ENCODE measurements at regions not wholly inside any gene's neighbourhood (a gene's known extent, or its start where the extent isn't known, plus 50 kb on each side); places are given as distances from the start of the nearest gene placed in this dataset.
A peak's percentile ranks its signal among the peaks of the same experiment; 100 is the strongest.

DNA sequence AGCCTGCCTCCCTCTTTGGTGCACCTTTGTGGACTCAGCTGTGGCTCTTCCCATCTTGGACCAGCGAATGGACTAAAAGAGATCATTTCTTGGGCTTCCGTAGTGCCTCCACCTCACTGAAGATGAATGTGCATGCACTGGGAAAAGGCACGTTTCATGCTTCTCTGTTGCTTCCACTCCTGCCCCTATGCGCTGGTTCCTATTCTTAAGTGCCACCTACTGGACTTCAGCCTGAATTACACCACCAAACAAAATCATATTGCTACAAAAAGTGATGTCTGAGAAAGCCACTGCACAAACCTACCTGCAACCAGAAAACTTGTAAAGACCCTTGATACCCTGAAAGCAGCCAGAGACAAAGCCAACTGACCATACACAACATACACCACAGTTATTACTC is 695.6 kb downstream of the TSN start:
- TF ChIP-seq CTCF (IDR thresholded peaks at IDR 0.05; ENCODE audit: insufficient read depth, low read depth, low read length) (peak; percentile 35), EZH2 (IDR thresholded peaks at IDR 0.05; ENCODE audit: insufficient read depth, low read length) (no peak)
